GM12878 (cell line): ENCODE measurements at regions not wholly inside any gene's neighbourhood (a gene's known extent, or its start where the extent isn't known, plus 50 kb on each side); places are given as distances from the start of the nearest gene placed in this dataset.

Experiments
- ATAC-seq: fragments of 200-7000 bp; cut with Tn5 transposase; 3 replicates; pipeline ENCODE4 v1.9.1; 2020; ENCODE audit warnings: mild to moderate bottlenecking, moderate library complexity
- BruUV-seq: library from RNA; stranded (reverse); fragments of 400-500 nt; replicated peaks from 2 replicates; lab custom pipeline; 2021; lab: Mats Ljungman, UMichigan
- CTCF ChIA-PET: fragments of 300-600 bp; sonication (Branson Sonifier 250); formaldehyde crosslinking; extraction: SDS; loops from one replicate; lab custom pipeline; 2021; ENCODE audit warnings: inconsistent platforms; lab: Yijun Ruan, JAX
- POLR2A ChIA-PET: fragments of 350-600 bp; formaldehyde crosslinking; extraction: SDS; loops from one replicate; lab custom pipeline; 2021; ENCODE audit warnings: inconsistent platforms; lab: Charles Lee
- RAD21 ChIA-PET: fragments of 300-600 bp; sonication (Branson Sonifier 250); formaldehyde crosslinking; loops from one replicate; lab custom pipeline; 2023; ENCODE audit warnings: antibody characterized with exemption; ENCODE audit not compliant: unreplicated experiment; lab: Charles Lee
- SMC1A ChIA-PET: fragments of 300-600 bp; sonication (Branson Sonifier 250); formaldehyde crosslinking; loops from one replicate; lab custom pipeline; 2023; ENCODE audit not compliant: unreplicated experiment, uncharacterized antibody; lab: Charles Lee
- DNase-seq: peaks from one replicate; pipeline ENCODE4 v3.0.0-alpha.2; 2011; ENCODE audit warnings: low read depth, low spot score
- FAIRE-seq: peaks from 3 replicates; lab custom pipeline; 2011; peaks lifted over from hg19 to GRCh38; lab: Jason Lieb, UNC
- H2AFZ ChIP-seq: 2 replicates; pipeline ENCODE4 v1.6.0; 2011; ENCODE audit warnings: low read depth, low read length, control low read depth; ENCODE audit not compliant: control insufficient read depth
- H3K27ac ChIP-seq: 2 replicates; pipeline ENCODE4 v1.5.1; 2011; ENCODE audit warnings: control low read depth; ENCODE audit not compliant: control insufficient read depth, insufficient read depth
- H3K27me3 ChIP-seq, 2 experiments: replicated peaks in 1 of 2; 2 replicates each; pipeline versions ENCODE4 v1.6.0 to v1.6.1; 2011; ENCODE audit warnings: low read length in 1 of 2; ENCODE audit not compliant: control insufficient read depth in 2 of 2, insufficient read depth in 2 of 2
- H3K36me3 ChIP-seq, 2 experiments: 2 replicates each; pipeline ENCODE4 v1.5.1; 2011; ENCODE audit warnings: low read length in 1 of 2; ENCODE audit not compliant: control insufficient read depth in 2 of 2, insufficient read depth in 2 of 2
- H3K4me1 ChIP-seq: 2 replicates; pipeline ENCODE4 v1.6.1; 2011; ENCODE audit warnings: mild to moderate bottlenecking, low read length, moderate library complexity, mixed read lengths; ENCODE audit not compliant: control insufficient read depth, insufficient read depth
- H3K4me2 ChIP-seq: 2 replicates; pipeline ENCODE4 v1.6.0; 2011; ENCODE audit warnings: control low read depth; ENCODE audit not compliant: control insufficient read depth, insufficient read depth
- H3K4me3 ChIP-seq: fragments of 200-600 bp; sonication (generic); 2 replicates; pipeline ENCODE4 v1.5.1; 2016
- H3K79me2 ChIP-seq: 2 replicates; pipeline ENCODE4 v1.6.0; 2011; ENCODE audit warnings: low read length; ENCODE audit not compliant: control insufficient read depth, insufficient read depth
- H3K9ac ChIP-seq: 2 replicates; pipeline ENCODE4 v1.8.0; 2011; ENCODE audit warnings: low read length, control low read depth, mixed read lengths; ENCODE audit not compliant: control insufficient read depth, insufficient read depth
- H3K9me3 ChIP-seq: replicated peaks from 3 replicates; pipeline ENCODE4 v1.5.1; 2011; ENCODE audit warnings: mild to moderate bottlenecking, low read length; ENCODE audit not compliant: control insufficient read depth, insufficient read depth
- H4K20me1 ChIP-seq: 2 replicates; pipeline ENCODE4 v1.6.0; 2011; ENCODE audit not compliant: control insufficient read depth, insufficient read depth
- ASH2L ChIP-seq: fragments of 300-600, 200-600 bp; sonication (generic); IDR thresholded peaks from 2 replicates; pipeline ENCODE4 v1.6.1; 2017; ENCODE audit warnings: low read depth, mild to moderate bottlenecking, borderline replicate concordance
- ATF2 ChIP-seq: IDR thresholded peaks from 2 replicates; pipeline ENCODE4 v1.6.1; 2012; ENCODE audit warnings: low read length, inconsistent platforms
- BRCA1 ChIP-seq: IDR thresholded peaks from 2 replicates; pipeline ENCODE4 v1.6.1; 2011; ENCODE audit warnings: low read depth, low read length, improper control_type of control experiment
- CBX5 ChIP-seq: sonication (generic); IDR thresholded peaks from 2 replicates; pipeline ENCODE4 v1.6.1; 2016; ENCODE audit warnings: low read depth, moderate library complexity, mild to moderate bottlenecking, inconsistent platforms
- CHD1 ChIP-seq: IDR thresholded peaks from 2 replicates; pipeline ENCODE4 v1.6.1; 2012; ENCODE audit warnings: low read depth, low read length, improper control_type of control experiment
- CREB1 ChIP-seq: IDR thresholded peaks from 2 replicates; pipeline ENCODE4 v1.6.1; 2012; ENCODE audit warnings: low read depth, mild to moderate bottlenecking, inconsistent platforms
- MYC ChIP-seq: IDR thresholded peaks from 2 replicates; pipeline ENCODE4 v1.6.1; 2011; ENCODE audit warnings: mild to moderate bottlenecking, low read length, moderate library complexity, inconsistent platforms; ENCODE audit not compliant: insufficient read depth, insufficient replicate concordance, insufficient read length, severe bottlenecking
- PKNOX1 ChIP-seq: fragments of 450-650 bp; IDR thresholded peaks from 2 replicates; pipeline ENCODE4 v1.6.1; 2016; ENCODE audit warnings: mild to moderate bottlenecking
- REST ChIP-seq: IDR thresholded peaks from 2 replicates; pipeline ENCODE4 v1.6.1; 2012; ENCODE audit warnings: mild to moderate bottlenecking, low read depth, low read length
- SREBF2 ChIP-seq: IDR thresholded peaks from 2 replicates; pipeline ENCODE4 v1.6.1; 2012; ENCODE audit warnings: mild to moderate bottlenecking, low read length
- TCF3 ChIP-seq: IDR thresholded peaks from 2 replicates; pipeline ENCODE4 v1.6.1; 2012; ENCODE audit warnings: low read depth, mild to moderate bottlenecking, low read length, borderline replicate concordance; ENCODE audit not compliant: insufficient read depth
- TCF7 ChIP-seq: IDR thresholded peaks from 2 replicates; pipeline ENCODE4 v1.6.1; 2014; ENCODE audit warnings: antibody characterized with exemption, borderline replicate concordance
- ZNF384 ChIP-seq: IDR thresholded peaks from 2 replicates; pipeline ENCODE4 v1.6.1; 2012; ENCODE audit warnings: low read depth, mild to moderate bottlenecking, low read length, improper control_type of control experiment, borderline replicate concordance
- WGBS: methylation state at CpG from one replicate; pipeline ENCODE4 v1.1.6; 2016; ENCODE audit warnings: low lambda C conversion rate; ENCODE audit not compliant: insufficient replicate concordance, insufficient coverage; ENCODE audit errors: missing lambda C conversion rate; 5-methylcytosine and 5-hydroxymethylcytosine counted together
- in situ Hi-C: fragments of 300-500 bp; cut with MboI; formaldehyde crosslinking; loops from 9 replicates; pipeline ENCODE4 v1.14.3; 2018; ENCODE audit warnings: mixed read lengths
- intact Hi-C: fragments of 100-400 bp; cut with micrococcal nuclease; formaldehyde crosslinking; loops from one replicate; pipeline ENCODE4 v1.14.2; 2022; ENCODE audit not compliant: unreplicated experiment

- H3K4me3 ChIP-seq, result no peak overlapping the region
- ATAC-seq, result no peak
- no peaks in the 10 kb centered on the region for H3K79me2 ChIP-seq
- TF ChIP-seq MYC, result no peak
- TF ChIP-seq CREB1, result no peak
- H3K27ac ChIP-seq, result no peak overlapping the region
- WGBS, result 19% methylated on average over 3 of the region's 3 CpGs
- H3K36me3 ChIP-seq, result no peaks in the 10 kb centered on the region
- ChIA-PET POLR2A (no interaction called here), SMC1A (no interaction called here), CTCF (no interaction called here), RAD21 (no interaction called here)
- intact Hi-C loops (no loop called here), in situ Hi-C loops (no loop called here)
- BruUV-seq, result no TSS peak
- no peaks in the 10 kb centered on the region; a peak in 1 of 4 replicates for H3K27me3 ChIP-seq
- no peak overlapping the region for H3K9ac ChIP-seq
- no peaks in the 10 kb centered on the region for H3K4me1 ChIP-seq
- no peak for FAIRE-seq
- no peaks in the 10 kb centered on the region for H4K20me1 ChIP-seq
- H3K4me2 ChIP-seq, result no peak overlapping the region
- no peak for DNase-seq
- no peak overlapping the region for H2AFZ ChIP-seq
- no peaks in the 10 kb centered on the region for H3K9me3 ChIP-seq
These were observed 456.8 kb downstream of the MED13L start for GRCh38 chr12:115820656-115821055.

GRCh38 chr12:115818973-115819372, 458.5 kb downstream of the MED13L start:
- BruUV-seq, result no TSS peak
- TF ChIP-seq CHD1 (no peak), TCF7 (no peak), ZNF384 (no peak), ASH2L (no peak), REST (no peak), CBX5 (no peak), TCF3 (no peak), ATF2 (no peak), SREBF2 (no peak), BRCA1 (no peak), PKNOX1 (no peak)

More at GRCh38 chr12:115818973-115819372, 458.5 kb downstream of the MED13L start:
- ChIA-PET POLR2A (no interaction called here), SMC1A (no interaction called here), CTCF (no interaction called here), RAD21 (no interaction called here)
- DNase-seq (no peak), FAIRE-seq (no peak), ATAC-seq (no peak)
- Histone ChIP-seq H3K4me1 (no peaks in the 10 kb centered on the region), H3K9me3 (no peaks in the 10 kb centered on the region), H3K4me2 (no peak overlapping the region), H2AFZ (no peak overlapping the region), H3K9ac (no peak overlapping the region), H3K4me3 (no peak overlapping the region), H3K79me2 (no peaks in the 10 kb centered on the region), H3K27ac (no peak overlapping the region), H4K20me1 (no peaks in the 10 kb centered on the region), H3K36me3 (no peaks in the 10 kb centered on the region), H3K27me3 (no peaks in the 10 kb centered on the region; a peak in 1 of 4 replicates)
- intact Hi-C loops, result no loop called here
- WGBS, result 26% methylated on average over 4 of the region's 5 CpGs
- in situ Hi-C loops, result no loop called here
